ES-I3 (cell line): ENCODE measurements at regions not wholly inside any gene's neighbourhood (a gene's known extent, or its start where the extent isn't known, plus 50 kb on each side); places are given as distances from the start of the nearest gene placed in this dataset.
"Not testable (repeated sequence)": the region's sequence is repeated elsewhere in the genome, so short reads cannot be mapped to it uniquely, and the experiment has no call there.

Experiments used
- H3K36me3 ChIP-seq: 2 replicates; pipeline ENCODE4 v1.6.1; 2013; ENCODE audit warnings: mild to moderate bottlenecking, low read length, control low read depth, moderate library complexity; ENCODE audit not compliant: insufficient read depth
- H3K4me1 ChIP-seq: 2 replicates; pipeline ENCODE4 v1.6.1; 2013; ENCODE audit warnings: mild to moderate bottlenecking, control low read depth, low read length; ENCODE audit not compliant: insufficient read depth
- H3K9ac ChIP-seq: 2 replicates; pipeline ENCODE4 v1.6.1; 2013; ENCODE audit warnings: low read depth, mild to moderate bottlenecking, low read length, moderate library complexity
- H3K9me3 ChIP-seq: 2 replicates; pipeline ENCODE4 v1.6.1; 2013; ENCODE audit warnings: mild to moderate bottlenecking, low read length, moderate library complexity; ENCODE audit not compliant: control insufficient read depth, insufficient read depth

- Histone ChIP-seq H3K4me1 (peaks cover 29% of the 10 kb centered on the region), H3K9me3 (no peaks in the 10 kb centered on the region), H3K36me3 (no peaks in the 10 kb centered on the region; the same call in 1 of the 2 replicates), H3K9ac (peak overlapping the region; percentile 56)
Observed at GRCh38 chr2:64250751-64251423, 106.7 kb upstream of the PELI1 start.

- H3K9me3 ChIP-seq = no peaks in the 10 kb centered on the region
- H3K9ac ChIP-seq = peak overlapping the region; percentile 56
- no peaks in the 10 kb centered on the region; the same call in 1 of the 2 replicates for H3K36me3 ChIP-seq
- H3K4me1 ChIP-seq = peaks cover 26% of the 10 kb centered on the region
Observed at GRCh38 chr2:64251497-64252250, 107.5 kb upstream of the PELI1 start.

GRCh38 chr2:64252251-64252978 is 108.2 kb upstream of the PELI1 start:
- not testable (repeated sequence) for H3K36me3 ChIP-seq, H3K9me3 ChIP-seq
- peaks cover 19% of the 10 kb centered on the region for H3K4me1 ChIP-seq
- H3K9ac ChIP-seq = peak overlapping the region; percentile 67

- not testable (repeated sequence) for H3K9me3 ChIP-seq, H3K36me3 ChIP-seq
- H3K4me1 ChIP-seq = peaks cover 17% of the 10 kb centered on the region
- peak overlapping the region; percentile 67 for H3K9ac ChIP-seq
Observed at GRCh38 chr2:64253421-64253820, 109.2 kb upstream of the PELI1 start.

- Histone ChIP-seq H3K36me3 (peaks cover 24% of the 10 kb centered on the region), H3K9ac (peak overlapping the region; percentile 36), H3K9me3 (no peaks in the 10 kb centered on the region), H3K4me1 (peaks cover 36% of the 10 kb centered on the region)
Observed at GRCh38 chr2:64258566-64258965, 114.3 kb upstream of the PELI1 start.

GRCh38 chr2:64259312-64259711 is 115.1 kb upstream of the PELI1 start:
- Histone ChIP-seq H3K9me3 (no peaks in the 10 kb centered on the region), H3K9ac (no peak overlapping the region), H3K36me3 (peaks cover 24% of the 10 kb centered on the region)

GRCh38 chr2:64260093-64260803 is 116.0 kb upstream of the PELI1 start:
- no peak overlapping the region for H3K9ac ChIP-seq

More at GRCh38 chr2:64259312-64259711, 115.1 kb upstream of the PELI1 start:
- H3K4me1 ChIP-seq = peaks cover 38% of the 10 kb centered on the region

GRCh38 chr2:64260817-64261216 is 116.6 kb upstream of the PELI1 start:
- peaks cover 51% of the 10 kb centered on the region for H3K4me1 ChIP-seq
- no peak overlapping the region for H3K9ac ChIP-seq
- H3K36me3 ChIP-seq = peaks cover 26% of the 10 kb centered on the region
- H3K9me3 ChIP-seq = no peaks in the 10 kb centered on the region

More at GRCh38 chr2:64260093-64260803, 116.0 kb upstream of the PELI1 start:
- Histone ChIP-seq H3K4me1 (peaks cover 45% of the 10 kb centered on the region), H3K9me3 (no peaks in the 10 kb centered on the region), H3K36me3 (peaks cover 26% of the 10 kb centered on the region)

GRCh38 chr2:64262071-64262470 is 117.9 kb upstream of the PELI1 start:
- Histone ChIP-seq H3K4me1 (peaks cover 63% of the 10 kb centered on the region), H3K36me3 (peaks cover 26% of the 10 kb centered on the region)

GRCh38 chr2:64262816-64263215 is 118.6 kb upstream of the PELI1 start:
- Histone ChIP-seq H3K9me3 (no peaks in the 10 kb centered on the region), H3K9ac (no peak overlapping the region), H3K4me1 (peaks cover 69% of the 10 kb centered on the region), H3K36me3 (peaks cover 26% of the 10 kb centered on the region; the same call in 1 of the 2 replicates)

More at GRCh38 chr2:64262071-64262470, 117.9 kb upstream of the PELI1 start:
- Histone ChIP-seq H3K9me3 (no peaks in the 10 kb centered on the region), H3K9ac (no peak overlapping the region)

- no peak overlapping the region for H3K9ac ChIP-seq
- H3K9me3 ChIP-seq = no peaks in the 10 kb centered on the region
- peaks cover 70% of the 10 kb centered on the region for H3K4me1 ChIP-seq
- peaks cover 21% of the 10 kb centered on the region; the same call in 1 of the 2 replicates for H3K36me3 ChIP-seq
Observed at GRCh38 chr2:64263315-64263714, 119.1 kb upstream of the PELI1 start.

- Histone ChIP-seq H3K9ac (no peak overlapping the region), H3K4me1 (peaks cover 67% of the 10 kb centered on the region), H3K36me3 (peaks cover 12% of the 10 kb centered on the region; the same call in 1 of the 2 replicates), H3K9me3 (no peaks in the 10 kb centered on the region)
Observed at GRCh38 chr2:64267699-64268098, 123.5 kb upstream of the PELI1 start.

- Histone ChIP-seq H3K9me3 (no peaks in the 10 kb centered on the region), H3K9ac (no peak overlapping the region), H3K36me3 (peaks cover 11% of the 10 kb centered on the region; the same call in 1 of the 2 replicates), H3K4me1 (peaks cover 67% of the 10 kb centered on the region)
Observed at GRCh38 chr2:64268330-64269048, 124.3 kb upstream of the PELI1 start.
